HG02759 (cell line): ENCODE measurements at regions not wholly inside any gene's neighbourhood (a gene's known extent, or its start where the extent isn't known, plus 50 kb on each side); places are given as distances from the start of the nearest gene placed in this dataset.

Experiments used
- ATAC-seq: cut with Tn5 transposase; IDR thresholded peaks from one replicate; pipeline ENCODE4 v1.9.1; 2021; ENCODE audit warnings: mild to moderate bottlenecking, moderate library complexity; ENCODE audit not compliant: unreplicated experiment

GRCh38 chr18:61677435-61677970, 215.3 kb downstream of the RNF152 start:
- no peak for ATAC-seq

- ATAC-seq, result no peak
Measured at GRCh38 chr18:61676773-61677434, 215.9 kb downstream of the RNF152 start.

- ATAC-seq, result no peak
Measured at GRCh38 chr18:61669320-61669719, 223.5 kb downstream of the RNF152 start.

- ATAC-seq, result no peak
Measured at GRCh38 chr18:61666876-61667590, 225.8 kb downstream of the RNF152 start.

- ATAC-seq, result no peak
Measured at GRCh38 chr18:61664419-61665084, 228.3 kb downstream of the RNF152 start.

GRCh38 chr18:61662726-61663125, 230.1 kb downstream of the RNF152 start:
- no peak for ATAC-seq

GRCh38 chr18:61658431-61658830, 234.4 kb downstream of the RNF152 start:
- ATAC-seq, result no peak

- ATAC-seq, result no peak
Measured at GRCh38 chr18:61657066-61657732, 235.6 kb downstream of the RNF152 start.

GRCh38 chr18:61655630-61656029, 237.2 kb downstream of the RNF152 start:
- ATAC-seq, result no peak

- ATAC-seq, result no peak
Measured at GRCh38 chr18:61653823-61654551, 238.8 kb downstream of the RNF152 start.

GRCh38 chr18:61651880-61652268, 240.9 kb downstream of the RNF152 start:
- no peak for ATAC-seq

GRCh38 chr18:61651145-61651879, 241.5 kb downstream of the RNF152 start:
- ATAC-seq, result no peak

GRCh38 chr18:61643884-61644647, 248.7 kb downstream of the RNF152 start:
- no peak for ATAC-seq

GRCh38 chr18:61639886-61640285, 252.9 kb downstream of the RNF152 start:
- ATAC-seq, result no peak

- no peak for ATAC-seq
Measured at GRCh38 chr18:61637905-61638595, 254.8 kb downstream of the RNF152 start.

- no peak for ATAC-seq
Measured at GRCh38 chr18:61637319-61637718, 255.5 kb downstream of the RNF152 start.

GRCh38 chr18:61635901-61636528, 256.8 kb downstream of the RNF152 start:
- ATAC-seq, result peak; percentile 52

- ATAC-seq, result no peak
Measured at GRCh38 chr18:61628085-61628484, 264.7 kb downstream of the RNF152 start.
